ENCODE measurements at regions not wholly inside any gene's neighbourhood (a gene's known extent, or its start where the extent isn't known, plus 50 kb on each side); places are given as distances from the start of the nearest gene placed in this dataset.

- Histone ChIP-seq H3K4me2 (ENCODE audit: low read length) (no peak overlapping the region), H3K4me3 (replicated peaks in 1 of 2; ENCODE audit: low read depth in 1 of 2, low read length in 2 of 2) (no peak overlapping the region), H3K36me3 (ENCODE audit: control insufficient read depth in 1 of 2, insufficient read depth in 2 of 2, low read length in 2 of 2) (no peaks in the 10 kb centered on the region), H3K9me3 (ENCODE audit: control insufficient read depth in 1 of 2, insufficient read depth in 1 of 2, low read depth in 1 of 2, low read length in 2 of 2) (no peaks in the 10 kb centered on the region), H4K20me1 (ENCODE audit: insufficient read depth) (no peaks in the 10 kb centered on the region), H3K9ac (ENCODE audit: low read length) (no peak overlapping the region), H3K79me2 (ENCODE audit: insufficient read depth, low read length) (no peaks in the 10 kb centered on the region), H3K27me3 (ENCODE audit: insufficient read depth, low read length) (peaks cover 10% of the 10 kb centered on the region), H3K27ac (ENCODE audit: low read depth, low read length) (no peak overlapping the region), H3K4me1 (ENCODE audit: control insufficient read depth in 1 of 2, insufficient read depth in 2 of 2, low read length in 2 of 2) (no peaks in the 10 kb centered on the region; a peak in 1 of 4 replicates), H2AFZ (ENCODE audit: low read depth, low read length, poor library complexity, severe bottlenecking) (no peak overlapping the region), H3K9me2 (ENCODE audit: insufficient read depth) (no peaks in the 10 kb centered on the region)
- RAD21 ChIA-PET (ENCODE audit: low non-redundant PET in 1 of 2, low total read pairs in 2 of 2, uncharacterized antibody in 2 of 2, unreplicated experiment in 2 of 2): no interaction called here
- ATAC-seq (no peak), DNase-seq (ENCODE audit: low read depth, low spot score) (no peak)
- no TSS peak for BruUV-seq (replicated peaks)
- POLR2A ChIA-PET: no interaction called here
- no peak for TF ChIP-seq CTCF (IDR thresholded peaks at IDR 0.05 in 2 of 3, conservative IDR thresholded peaks at IDR 0.05 in 1 of 3; ENCODE audit: borderline replicate concordance in 1 of 3, insufficient read depth in 1 of 3, low read depth in 2 of 3, low read length in 2 of 3)
- no peak for TF ChIP-seq ZNF274 (IDR thresholded peaks at IDR 0.05; ENCODE audit: low read depth, low read length)
- TF ChIP-seq EZH2 (IDR thresholded peaks at IDR 0.05): no peak
- TF ChIP-seq TCF7L2 (IDR thresholded peaks at IDR 0.05; ENCODE audit: borderline replicate concordance, extremely low read depth, insufficient read depth, insufficient read length): no peak
- TF ChIP-seq RAD21 (IDR thresholded peaks at IDR 0.05; ENCODE audit: low read depth): no peak
- TF ChIP-seq MAX (IDR thresholded peaks at IDR 0.05): no peak
- TF ChIP-seq ZFX (IDR thresholded peaks at IDR 0.05): no peak
- no peak for TF ChIP-seq ATF3 (IDR thresholded peaks at IDR 0.05)
- TF ChIP-seq CEBPB (IDR thresholded peaks at IDR 0.05; ENCODE audit: low read depth): no peak
- TF ChIP-seq FOSL1 (IDR thresholded peaks at IDR 0.05; ENCODE audit: low read depth): no peak
- no peak for TF ChIP-seq JUND (IDR thresholded peaks at IDR 0.05)
- CTCF ChIA-PET: no interaction called here
- intact Hi-C loops (cut with micrococcal nuclease): loop anchor here (10.0 kb wide), 1 partner anchor 191 kb away; no protein-coding TSS in a partner anchor
These were observed 348.7 kb downstream of the NPHP4 start for GRCh38 chr1:5643360-5644107.

All from HCT116 (cell line).